NCI-H524 (cell line): ENCODE measurements at regions not wholly inside any gene's neighbourhood (a gene's known extent, or its start where the extent isn't known, plus 50 kb on each side); places are given as distances from the start of the nearest gene placed in this dataset.

Experiments used
- DNase-seq, 2 experiments: peaks; one replicate each; lab custom pipeline; 2025; lab: John Stamatoyannopoulos, UW

GRCh38 chr12:130101370-130101769 is 60.9 kb upstream of the FZD10 start:
- no peak for DNase-seq

DNA sequence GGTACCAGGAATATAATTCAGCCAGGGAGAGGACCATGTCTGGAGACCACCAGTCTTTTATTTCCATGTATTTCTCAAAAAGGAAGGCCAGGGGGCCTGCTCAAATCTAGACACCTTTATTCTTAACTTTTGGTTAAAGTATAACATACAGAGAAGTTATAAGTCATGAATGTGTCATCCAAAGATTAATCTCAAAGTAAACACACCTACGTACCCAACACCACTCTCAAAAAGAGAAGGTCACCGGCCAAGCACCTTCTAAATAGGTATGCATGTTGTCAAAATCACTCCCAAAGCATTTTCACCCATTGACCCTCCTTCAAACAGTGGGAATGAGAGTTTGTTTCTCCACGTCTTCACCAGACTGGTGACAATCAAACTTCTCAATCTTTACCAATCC is 60.0 kb upstream of the FZD10 start:
- DNase-seq: no peak

DNA sequence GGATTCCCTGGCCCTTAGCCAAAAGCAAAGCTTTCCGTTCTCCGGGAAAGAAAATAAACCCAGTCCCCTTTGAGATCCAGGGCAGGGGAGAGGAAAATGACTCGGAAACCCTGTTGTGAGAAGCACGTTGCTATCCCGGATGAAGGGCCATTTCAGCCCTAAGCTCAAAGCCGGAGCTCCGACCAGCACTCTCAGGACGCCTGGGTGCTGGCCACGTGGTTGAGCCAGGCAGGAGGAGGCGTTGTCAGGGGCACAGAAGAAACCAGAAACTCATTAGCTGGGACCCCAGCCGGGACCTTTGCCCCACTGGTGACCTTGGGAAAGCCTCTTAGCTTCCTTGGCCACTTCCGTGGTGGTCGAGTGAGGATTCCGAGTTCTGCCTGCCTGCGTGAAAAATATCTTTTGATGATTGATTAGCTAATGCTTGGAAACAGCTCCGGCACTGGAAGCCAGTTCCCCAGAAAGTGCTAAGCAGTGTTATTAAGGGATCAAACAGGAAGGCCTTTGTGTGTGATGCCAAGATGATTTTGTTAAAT is 57.6 kb upstream of the FZD10 start:
- DNase-seq: peak in 1 of 2 experiments; percentile 21

- no peak for DNase-seq
Measured at GRCh38 chr12:130109062-130109945, 53.0 kb upstream of the FZD10 start.

GRCh38 chr12:130110914-130111313 is 51.4 kb upstream of the FZD10 start:
- DNase-seq: no peak

DNA sequence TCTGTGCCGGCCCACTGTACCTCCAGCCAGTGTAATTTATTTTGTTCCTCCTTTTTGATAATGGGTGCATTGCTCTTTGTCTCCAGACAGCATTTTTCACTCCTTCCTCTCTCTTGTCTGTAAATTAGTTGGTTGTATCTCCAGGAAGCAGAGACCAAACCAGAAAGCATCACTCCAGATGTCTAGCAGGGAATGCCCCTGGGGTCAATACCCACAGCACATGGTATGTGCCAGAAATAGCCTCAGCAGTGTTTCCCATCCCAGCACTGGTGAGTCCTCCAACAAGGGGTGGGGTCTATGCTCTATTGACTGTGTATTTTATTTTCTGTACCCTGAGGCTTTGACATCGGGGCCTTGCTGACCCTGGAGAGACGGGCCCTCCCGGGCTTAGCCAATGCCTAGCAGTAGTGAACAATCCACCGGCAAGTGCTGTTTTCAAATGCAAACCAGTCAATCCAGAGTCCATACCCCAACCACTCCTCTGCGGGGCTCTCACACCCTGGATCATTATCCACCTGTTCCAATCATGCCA is 50.2 kb upstream of the FZD10 start:
- no peak for DNase-seq
